GM12892 (cell line): ENCODE measurements at regions not wholly inside any gene's neighbourhood (a gene's known extent, or its start where the extent isn't known, plus 50 kb on each side); places are given as distances from the start of the nearest gene placed in this dataset.
"Not testable (repeated sequence)": the region's sequence is repeated elsewhere in the genome, so short reads cannot be mapped to it uniquely, and the experiment has no call there.

Source experiments
- DNase-seq: peaks from one replicate; pipeline ENCODE4 v3.0.0; 2011; ENCODE audit not compliant: insufficient read length
- FAIRE-seq: peaks from 2 replicates; lab custom pipeline; 2011; peaks lifted over from hg19 to GRCh38; lab: Jason Lieb, UNC
- POLR2A ChIP-seq: IDR thresholded peaks from 2 replicates; pipeline ENCODE4 v1.6.1; 2011; ENCODE audit warnings: low read depth, low read length, control low read depth
- POLR2AphosphoS5 ChIP-seq: IDR thresholded peaks from 2 replicates; pipeline ENCODE4 v1.6.1; 2011; ENCODE audit warnings: low read depth, low read length, control low read depth
- TAF1 ChIP-seq: IDR thresholded peaks from 2 replicates; pipeline ENCODE4 v1.6.1; 2011; ENCODE audit warnings: low read depth, mild to moderate bottlenecking, control low read depth, low read length, borderline replicate concordance

GRCh38 chr1:199084293-199084692 is 445.5 kb downstream of the PTPRC start:
- no peak for TF ChIP-seq POLR2A
- no peak for TF ChIP-seq POLR2AphosphoS5
- TF ChIP-seq TAF1, result no peak
- FAIRE-seq (peak; percentile 76), DNase-seq (no peak)

- FAIRE-seq (no peak), DNase-seq (no peak)
- TF ChIP-seq POLR2AphosphoS5 (no peak), TAF1 (no peak), POLR2A (no peak)
These were observed 447.1 kb downstream of the PTPRC start for GRCh38 chr1:199085903-199086302.

GRCh38 chr1:199087144-199087543 is 448.3 kb downstream of the PTPRC start:
- FAIRE-seq (no peak), DNase-seq (no peak)
- TF ChIP-seq TAF1, result no peak
- TF ChIP-seq POLR2AphosphoS5, result no peak
- TF ChIP-seq POLR2A, result no peak

GRCh38 chr1:199089393-199090122 is 450.7 kb downstream of the PTPRC start:
- FAIRE-seq (peak; percentile 82), DNase-seq (peak; percentile 13)
- no peak for TF ChIP-seq POLR2A
- no peak for TF ChIP-seq POLR2AphosphoS5
- TF ChIP-seq TAF1, result no peak

GRCh38 chr1:199095628-199096027 is 456.8 kb downstream of the PTPRC start:
- DNase-seq, result not testable (repeated sequence)

DNA sequence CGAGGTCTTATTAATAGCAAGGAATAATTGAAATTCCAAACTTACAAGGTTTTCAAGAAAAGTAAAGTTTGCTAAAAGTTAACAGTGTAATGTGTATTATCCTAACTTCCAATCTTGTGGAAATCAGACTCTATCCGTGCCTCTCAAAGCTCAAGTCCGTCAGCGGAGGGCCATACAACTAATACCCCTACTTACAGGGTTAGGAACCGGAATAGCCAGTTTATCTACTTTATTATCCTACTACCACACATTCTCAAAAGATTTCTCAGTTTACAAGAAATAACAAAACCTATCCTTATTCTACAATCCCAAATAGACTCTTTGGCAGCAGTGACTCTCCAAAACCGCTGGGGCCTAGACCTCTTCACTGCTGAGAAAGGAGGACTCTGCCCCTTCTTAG is 457.8 kb downstream of the PTPRC start:
- FAIRE-seq, result no peak
- TF ChIP-seq POLR2AphosphoS5 (no peak), POLR2A (no peak), TAF1 (no peak)

More at GRCh38 chr1:199095628-199096027, 456.8 kb downstream of the PTPRC start:
- not testable (repeated sequence) for FAIRE-seq

DNA sequence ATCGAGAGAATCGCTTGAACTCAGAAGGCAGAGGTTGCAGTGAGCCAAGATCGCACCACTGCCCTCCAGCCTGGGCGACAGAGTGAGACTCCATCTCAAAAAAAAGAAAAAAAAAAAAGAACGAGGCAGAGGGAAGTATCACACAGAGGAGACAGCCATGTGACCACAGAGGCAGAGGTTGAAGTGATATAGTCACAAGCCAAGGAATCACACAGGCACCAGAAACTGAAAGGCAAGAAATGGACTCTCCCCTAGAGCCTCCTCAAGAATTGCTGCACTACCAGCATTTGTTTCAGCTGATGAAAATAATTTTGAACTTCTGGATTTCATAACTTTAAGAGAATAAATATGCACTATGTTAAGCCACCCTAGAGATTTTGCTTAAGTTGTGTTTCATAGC is 459.6 kb downstream of the PTPRC start:
- FAIRE-seq (no peak), DNase-seq (no peak)
- no peak for TF ChIP-seq TAF1
- no peak for TF ChIP-seq POLR2A
- TF ChIP-seq POLR2AphosphoS5, result no peak

More for the DNA sequence above, 457.8 kb downstream of the PTPRC start:
- DNase-seq, result no peak

- FAIRE-seq (no peak), DNase-seq (no peak)
These were observed 462.3 kb downstream of the PTPRC start for GRCh38 chr1:199101139-199101538.

DNA sequence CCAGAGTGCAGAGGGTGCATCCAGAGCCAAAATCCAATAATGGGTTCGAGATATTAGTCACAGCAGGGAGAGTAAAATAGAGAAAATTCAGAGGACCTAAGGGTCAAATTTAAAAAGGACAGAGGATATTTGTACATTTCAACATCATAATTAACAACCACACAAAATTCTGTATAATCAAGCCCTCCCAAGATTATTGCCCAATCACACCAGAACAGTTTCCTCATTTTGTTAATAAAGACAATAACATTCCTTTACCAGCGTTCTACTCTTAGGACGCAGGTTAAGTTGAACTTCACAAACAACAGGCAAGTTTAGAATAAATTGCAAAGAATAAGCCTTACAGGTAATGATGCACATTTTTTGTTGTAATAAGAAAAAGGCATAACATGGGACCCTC is 462.8 kb downstream of the PTPRC start:
- no peak for TF ChIP-seq POLR2A
- TF ChIP-seq TAF1, result no peak
- no peak for TF ChIP-seq POLR2AphosphoS5
- DNase-seq (no peak), FAIRE-seq (no peak)

More at GRCh38 chr1:199101139-199101538, 462.3 kb downstream of the PTPRC start:
- TF ChIP-seq TAF1 (no peak), POLR2A (no peak), POLR2AphosphoS5 (no peak)

GRCh38 chr1:199102239-199102638 is 463.4 kb downstream of the PTPRC start:
- DNase-seq (no peak), FAIRE-seq (peak; percentile 69)
- TF ChIP-seq TAF1 (no peak), POLR2AphosphoS5 (no peak), POLR2A (no peak)

- FAIRE-seq (no peak), DNase-seq (no peak)
- TF ChIP-seq POLR2A (no peak), TAF1 (no peak), POLR2AphosphoS5 (no peak)
These were observed 470.3 kb downstream of the PTPRC start for GRCh38 chr1:199109160-199109559.

- FAIRE-seq, result no peak
- TF ChIP-seq TAF1 (no peak), POLR2A (no peak), POLR2AphosphoS5 (no peak)
- no peak for DNase-seq
These were observed 473.5 kb downstream of the PTPRC start for GRCh38 chr1:199112365-199112764.
